A673 (cell line): ENCODE measurements at regions not wholly inside any gene's neighbourhood (a gene's known extent, or its start where the extent isn't known, plus 50 kb on each side); places are given as distances from the start of the nearest gene placed in this dataset.

Source experiments
- CTCF ChIP-seq: fragments of 300-800, 200-600 bp; sonication (generic); conservative IDR thresholded peaks from 2 replicates; pipeline ENCODE4 v1.5.1; 2017; ENCODE audit warnings: low read depth, mild to moderate bottlenecking, antibody characterized with exemption, low read length, moderate library complexity, mixed read lengths
- EZH2 ChIP-seq: fragments of 200-600 bp; sonication (generic); IDR thresholded peaks from 2 replicates; pipeline ENCODE4 v1.6.1; 2017; ENCODE audit warnings: borderline replicate concordance, low read depth, mild to moderate bottlenecking, mixed read lengths, antibody characterized with exemption, low read length; ENCODE audit not compliant: poor library complexity, severe bottlenecking

GRCh38 chr17:77361986-77362620 is 221.3 kb downstream of the SEC14L1 start:
- TF ChIP-seq CTCF (no peak), EZH2 (no peak)
